HepG2 (cell line): ENCODE measurements at regions not wholly inside any gene's neighbourhood (a gene's known extent, or its start where the extent isn't known, plus 50 kb on each side); places are given as distances from the start of the nearest gene placed in this dataset.

Experiments used
- ELF1 ChIP-seq: sonication (generic); formaldehyde crosslinking; IDR thresholded peaks from 2 replicates; pipeline ENCODE4 v1.4.0; 2020; ENCODE audit warnings: missing genetic modification reagents
- MXI1 ChIP-seq: IDR thresholded peaks from 3 replicates; pipeline ENCODE4 v1.6.1; 2012; ENCODE audit warnings: low read depth, low read length, inconsistent platforms, borderline replicate concordance
- ONECUT2 ChIP-seq: sonication (generic); formaldehyde crosslinking; IDR thresholded peaks from 2 replicates; pipeline ENCODE4 v1.4.0; 2020; ENCODE audit warnings: missing genetic modification reagents
- SP140L ChIP-seq: sonication (generic); formaldehyde crosslinking; IDR thresholded peaks from 2 replicates; pipeline ENCODE4 v1.4.0; 2020; ENCODE audit warnings: missing genetic modification reagents, borderline replicate concordance
- TEAD2 ChIP-seq: sonication (generic); formaldehyde crosslinking; IDR thresholded peaks from 2 replicates; pipeline ENCODE4 v1.9.0; 2021; ENCODE audit warnings: missing genetic modification reagents
- ZBTB10 ChIP-seq: sonication (generic); formaldehyde crosslinking; IDR thresholded peaks from 2 replicates; pipeline ENCODE4 v1.4.0; 2020; ENCODE audit warnings: missing genetic modification reagents, borderline replicate concordance
- ZFP82 ChIP-seq: sonication (generic); formaldehyde crosslinking; IDR thresholded peaks from 2 replicates; pipeline ENCODE4 v1.5.1; 2020; ENCODE audit warnings: mild to moderate bottlenecking, missing genetic modification reagents, borderline replicate concordance
- ZNF777 ChIP-seq: sonication (generic); formaldehyde crosslinking; IDR thresholded peaks from 2 replicates; pipeline ENCODE4 v1.4.0; 2020; ENCODE audit warnings: missing genetic modification reagents
- TF ChIP-seq, protein P1 (sequence below): sonication (generic); formaldehyde crosslinking; IDR thresholded peaks from 2 replicates; pipeline ENCODE4 v1.5.0; 2020; ENCODE audit warnings: mild to moderate bottlenecking, missing genetic modification reagents, moderate library complexity
- TF ChIP-seq, protein P2 (sequence below): sonication (generic); formaldehyde crosslinking; IDR thresholded peaks from 2 replicates; pipeline ENCODE4 v1.5.0; 2020; ENCODE audit warnings: missing genetic modification reagents

- no peak for TF ChIP-seq ZFP82
- no peak for TF ChIP-seq ONECUT2 (CRISPR knock-in tag)
- TF ChIP-seq ZBTB10 (CRISPR knock-in tag) = no peak
- no peak for TF ChIP-seq MXI1
- TF ChIP-seq, protein P1, sequence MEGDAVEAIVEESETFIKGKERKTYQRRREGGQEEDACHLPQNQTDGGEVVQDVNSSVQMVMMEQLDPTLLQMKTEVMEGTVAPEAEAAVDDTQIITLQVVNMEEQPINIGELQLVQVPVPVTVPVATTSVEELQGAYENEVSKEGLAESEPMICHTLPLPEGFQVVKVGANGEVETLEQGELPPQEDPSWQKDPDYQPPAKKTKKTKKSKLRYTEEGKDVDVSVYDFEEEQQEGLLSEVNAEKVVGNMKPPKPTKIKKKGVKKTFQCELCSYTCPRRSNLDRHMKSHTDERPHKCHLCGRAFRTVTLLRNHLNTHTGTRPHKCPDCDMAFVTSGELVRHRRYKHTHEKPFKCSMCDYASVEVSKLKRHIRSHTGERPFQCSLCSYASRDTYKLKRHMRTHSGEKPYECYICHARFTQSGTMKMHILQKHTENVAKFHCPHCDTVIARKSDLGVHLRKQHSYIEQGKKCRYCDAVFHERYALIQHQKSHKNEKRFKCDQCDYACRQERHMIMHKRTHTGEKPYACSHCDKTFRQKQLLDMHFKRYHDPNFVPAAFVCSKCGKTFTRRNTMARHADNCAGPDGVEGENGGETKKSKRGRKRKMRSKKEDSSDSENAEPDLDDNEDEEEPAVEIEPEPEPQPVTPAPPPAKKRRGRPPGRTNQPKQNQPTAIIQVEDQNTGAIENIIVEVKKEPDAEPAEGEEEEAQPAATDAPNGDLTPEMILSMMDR (CRISPR knock-in tag) = no peak
- no peak for TF ChIP-seq ZNF777 (CRISPR knock-in tag)
- no peak for TF ChIP-seq SP140L (CRISPR knock-in tag)
- TF ChIP-seq TEAD2 = no peak
- TF ChIP-seq ELF1 (CRISPR knock-in tag) = no peak
- TF ChIP-seq, protein P2, sequence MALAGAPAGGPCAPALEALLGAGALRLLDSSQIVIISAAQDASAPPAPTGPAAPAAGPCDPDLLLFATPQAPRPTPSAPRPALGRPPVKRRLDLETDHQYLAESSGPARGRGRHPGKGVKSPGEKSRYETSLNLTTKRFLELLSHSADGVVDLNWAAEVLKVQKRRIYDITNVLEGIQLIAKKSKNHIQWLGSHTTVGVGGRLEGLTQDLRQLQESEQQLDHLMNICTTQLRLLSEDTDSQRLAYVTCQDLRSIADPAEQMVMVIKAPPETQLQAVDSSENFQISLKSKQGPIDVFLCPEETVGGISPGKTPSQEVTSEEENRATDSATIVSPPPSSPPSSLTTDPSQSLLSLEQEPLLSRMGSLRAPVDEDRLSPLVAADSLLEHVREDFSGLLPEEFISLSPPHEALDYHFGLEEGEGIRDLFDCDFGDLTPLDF = no peak
Observed at GRCh38 chr12:5317556-5317955, 114.4 kb upstream of the NTF3 start.
